ENCODE measurements at regions not wholly inside any gene's neighbourhood (a gene's known extent, or its start where the extent isn't known, plus 50 kb on each side); places are given as distances from the start of the nearest gene placed in this dataset.

DNA sequence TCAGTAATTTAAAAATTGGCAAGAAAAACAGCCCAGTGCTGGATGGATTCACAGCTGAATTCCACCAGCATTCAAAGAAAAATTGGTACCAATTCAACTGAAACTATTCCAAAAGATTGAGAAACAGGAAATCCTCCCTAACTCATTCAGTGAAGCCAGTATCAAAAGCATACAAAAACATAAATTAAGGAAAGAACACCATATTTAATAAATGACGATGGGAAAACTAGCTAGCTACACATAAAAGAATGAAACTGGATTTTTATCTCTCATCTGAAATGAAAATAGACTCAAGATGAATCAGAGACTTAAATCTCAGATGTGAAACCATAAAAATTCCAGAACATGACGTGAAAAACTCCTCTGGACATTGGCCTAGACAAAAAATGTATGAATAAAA, 516.8 kb upstream of the SPANXN1 start:
- H3K4me2 ChIP-seq (ENCODE audit: insufficient read depth in 1 of 2, low read depth in 2 of 2, low read length in 2 of 2): no peak overlapping the region
- no peak overlapping the region for H2AK5ac ChIP-seq (ENCODE audit: low read depth, low read length)
- no peak overlapping the region for H4K8ac ChIP-seq (ENCODE audit: extremely low read depth, insufficient read depth, low read length)
- no peak overlapping the region for H3K18ac ChIP-seq (ENCODE audit: extremely low read depth, low read length)
- no peaks in the 10 kb centered on the region for H3K79me2 ChIP-seq (ENCODE audit: control insufficient read depth in 1 of 2, insufficient read depth in 2 of 2, low read length in 2 of 2)
- H3K23ac ChIP-seq (ENCODE audit: insufficient read length): no peak overlapping the region
- H2BK120ac ChIP-seq (replicated peaks; ENCODE audit: low read depth, low read length): no peak overlapping the region
- no peaks in the 10 kb centered on the region for H3K79me1 ChIP-seq (ENCODE audit: low read depth, low read length)
- H2BK15ac ChIP-seq (ENCODE audit: low read length): no peak overlapping the region
- H2BK12ac ChIP-seq (ENCODE audit: low read depth, low read length): no peak overlapping the region
- FAIRE-seq: no peak
- H3K9ac ChIP-seq (replicated peaks in 1 of 4; ENCODE audit: extremely low read depth in 1 of 4, low read depth in 3 of 4, low read length in 3 of 4): no peak overlapping the region
- 91% methylated on average over 2 of the region's 2 CpGs; no CpG with 5 or more reads in 1 of the 2 experiments for WGBS, 2 experiments (ENCODE audit: extremely low coverage in 1 of 2, insufficient coverage in 1 of 2, insufficient read length in 1 of 2, insufficient replicate concordance in 2 of 2, low coverage in 1 of 2, low lambda C conversion rate in 2 of 2, missing lambda C conversion rate in 1 of 2)
- no peak overlapping the region for H3K56ac ChIP-seq (replicated peaks; ENCODE audit: insufficient read length, low read depth, low read length)
- 0 out of 4 replicates have a peak, but pooled peaks cover 0 to 7% of the 10 kb centered on the region in 2 experiments for H3K9me3 ChIP-seq (ENCODE audit: insufficient read depth in 2 of 2, low read depth in 1 of 2, low read length in 1 of 2)
- H4K5ac ChIP-seq (ENCODE audit: insufficient read length, low read depth, low read length): no peak overlapping the region
- H2BK20ac ChIP-seq (ENCODE audit: low read length): no peak overlapping the region
- no peak overlapping the region for H2BK5ac ChIP-seq (ENCODE audit: low read depth, low read length)
- no peak overlapping the region for H3K27ac ChIP-seq (ENCODE audit: low read depth, low read length)
- H4K91ac ChIP-seq (replicated peaks; ENCODE audit: insufficient read length, low read length): no peak overlapping the region
- H3K27me3 ChIP-seq (replicated peaks in 1 of 4; ENCODE audit: control insufficient read depth in 3 of 4, extremely low read depth in 1 of 4, insufficient read depth in 3 of 4, low read length in 3 of 4): no peaks in the 10 kb centered on the region
- no peak overlapping the region for H3K4ac ChIP-seq (replicated peaks; ENCODE audit: insufficient read length, low read depth, low read length)
- no peak overlapping the region for H2AFZ ChIP-seq (ENCODE audit: low read length)
- H3K36me3 ChIP-seq (ENCODE audit: control insufficient read depth in 2 of 4, insufficient read depth in 4 of 4, low read length in 3 of 4): no peaks in the 10 kb centered on the region
- CTCF ChIA-PET (ENCODE audit: partially characterized antibody): interaction anchor here (0.6 kb wide), 2 partner anchors 47 to 114 kb away, joined by 3 to 4 read pairs; no protein-coding TSS in a partner anchor
- POLR2A ChIA-PET (ENCODE audit: partially characterized antibody): no interaction called here
- no peak for DNase-seq (ENCODE audit: low read depth in 1 of 2, low spot score in 2 of 2)
- H3K14ac ChIP-seq (ENCODE audit: insufficient read length): no peak overlapping the region
- no peaks in the 10 kb centered on the region for H3K23me2 ChIP-seq (ENCODE audit: low read depth, low read length)
- H3K4me1 ChIP-seq (replicated peaks in 1 of 4; ENCODE audit: control insufficient read depth in 3 of 4, insufficient read depth in 4 of 4, low read length in 3 of 4): no peaks in the 10 kb centered on the region
- no peaks in the 10 kb centered on the region for H4K20me1 ChIP-seq (replicated peaks in 1 of 2; ENCODE audit: control insufficient read depth in 1 of 2, insufficient read depth in 2 of 2, low read length in 2 of 2)
- H3K4me3 ChIP-seq (ENCODE audit: extremely low read depth in 1 of 4, insufficient read depth in 2 of 4, low read depth in 3 of 4, low read length in 4 of 4): no peak overlapping the region
- TF ChIP-seq, protein P1, sequence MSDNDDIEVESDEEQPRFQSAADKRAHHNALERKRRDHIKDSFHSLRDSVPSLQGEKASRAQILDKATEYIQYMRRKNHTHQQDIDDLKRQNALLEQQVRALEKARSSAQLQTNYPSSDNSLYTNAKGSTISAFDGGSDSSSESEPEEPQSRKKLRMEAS (IDR thresholded peaks at IDR 0.05): no peak
- no peak for TF ChIP-seq HDAC2 (IDR thresholded peaks at IDR 0.05; ENCODE audit: borderline replicate concordance in 1 of 2, low read depth in 2 of 2, low read length in 2 of 2)
- no peak for TF ChIP-seq GABPA (IDR thresholded peaks at IDR 0.05; ENCODE audit: borderline replicate concordance, insufficient read depth, low read length)
- TF ChIP-seq KDM1A (IDR thresholded peaks at IDR 0.05; ENCODE audit: borderline replicate concordance, low read length): no peak

All from H1 (cell line).